ENCODE measurements at regions not wholly inside any gene's neighbourhood (a gene's known extent, or its start where the extent isn't known, plus 50 kb on each side); places are given as distances from the start of the nearest gene placed in this dataset.

- Mint-ChIP-seq H3K4me1 (no peaks in the 10 kb centered on the region), H3K36me3 (no peaks in the 10 kb centered on the region), H3K27me3 (no peaks in the 10 kb centered on the region), H3K9me3 (peaks cover 4 to 10% (median 4%) of the 10 kb centered on the region in 3 donors), H3K27ac (no peak overlapping the region), H3K4me3 (no peak overlapping the region)
- POLR2A ChIA-PET: no interaction called here
- H3K27me3 ChIP-seq (replicated peaks in 1 of 2; ENCODE audit: control insufficient read depth in 2 of 2, extremely low read depth in 1 of 2, insufficient read depth in 2 of 2, low read length in 1 of 2): no peaks in the 10 kb centered on the region
- ATAC-seq (replicated peaks in 1 of 4) (no peak), DNase-seq (no peak)
- H3K27ac ChIP-seq (ENCODE audit: low read length): no peak overlapping the region
- no peaks in the 10 kb centered on the region for H3K4me1 ChIP-seq (ENCODE audit: control insufficient read depth in 1 of 2, extremely low read depth in 1 of 2, insufficient read depth in 2 of 2, low read length in 2 of 2)
- H3K4me3 ChIP-seq (ENCODE audit: control insufficient read depth in 1 of 2, extremely low read depth in 1 of 2, low read length in 1 of 2): no peak overlapping the region
- no peaks in the 10 kb centered on the region for H3K36me3 ChIP-seq (ENCODE audit: control insufficient read depth in 2 of 2, extremely low read depth in 1 of 2, insufficient read depth in 1 of 2, low read length in 1 of 2)
- CTCF ChIA-PET: interaction anchor here in 1 of 2 donors (0.6 kb wide), 1 partner anchor 92 kb away, joined by 3 read pairs; no protein-coding TSS in a partner anchor
- H3K9me3 ChIP-seq: no peaks in the 10 kb centered on the region
Observed at GRCh38 chr20:7415427-7415826, 524.8 kb downstream of the HAO1 start.

- no peaks in the 10 kb centered on the region for H3K4me1 ChIP-seq (ENCODE audit: control insufficient read depth in 1 of 2, extremely low read depth in 1 of 2, insufficient read depth in 2 of 2, low read length in 2 of 2)
- H3K4me3 ChIP-seq (ENCODE audit: control insufficient read depth in 1 of 2, extremely low read depth in 1 of 2, low read length in 1 of 2): no peak overlapping the region
- no peaks in the 10 kb centered on the region for H3K9me3 ChIP-seq
- Mint-ChIP-seq H3K4me1 (no peaks in the 10 kb centered on the region), H3K4me3 (no peak overlapping the region), H3K27me3 (no peaks in the 10 kb centered on the region), H3K27ac (no peak overlapping the region), H3K9me3 (peaks cover 4 to 14% (median 4%) of the 10 kb centered on the region in 3 donors), H3K36me3 (no peaks in the 10 kb centered on the region)
- H3K36me3 ChIP-seq (ENCODE audit: control insufficient read depth in 2 of 2, extremely low read depth in 1 of 2, insufficient read depth in 1 of 2, low read length in 1 of 2): no peaks in the 10 kb centered on the region
- no peak for DNase-seq
- POLR2A ChIA-PET: no interaction called here
- H3K27ac ChIP-seq (ENCODE audit: low read length): no peak overlapping the region
- no peak for ATAC-seq (replicated peaks in 1 of 4)
- H3K27me3 ChIP-seq (replicated peaks in 1 of 2; ENCODE audit: control insufficient read depth in 2 of 2, extremely low read depth in 1 of 2, insufficient read depth in 2 of 2, low read length in 1 of 2): no peaks in the 10 kb centered on the region
- CTCF ChIA-PET: no interaction called here
Observed at GRCh38 chr20:7416382-7416781, 523.9 kb downstream of the HAO1 start.

GRCh38 chr20:7420345-7420744 lies 519.9 kb downstream of the HAO1 start:
- no peak overlapping the region for H3K4me3 ChIP-seq (ENCODE audit: control insufficient read depth in 1 of 2, extremely low read depth in 1 of 2, low read length in 1 of 2)
- CTCF ChIA-PET: no interaction called here
- H3K36me3 ChIP-seq (ENCODE audit: control insufficient read depth in 2 of 2, extremely low read depth in 1 of 2, insufficient read depth in 1 of 2, low read length in 1 of 2): no peaks in the 10 kb centered on the region
- no peak for ATAC-seq (replicated peaks in 1 of 4)
- H3K4me1 ChIP-seq (ENCODE audit: control insufficient read depth in 1 of 2, extremely low read depth in 1 of 2, insufficient read depth in 2 of 2, low read length in 2 of 2): no peaks in the 10 kb centered on the region
- POLR2A ChIA-PET: no interaction called here
- H3K27me3 Mint-ChIP-seq: no peaks in the 10 kb centered on the region
- DNase-seq: no peak
- no peak overlapping the region for H3K27ac Mint-ChIP-seq
- H3K27me3 ChIP-seq (replicated peaks in 1 of 2; ENCODE audit: control insufficient read depth in 2 of 2, extremely low read depth in 1 of 2, insufficient read depth in 2 of 2, low read length in 1 of 2): no peaks in the 10 kb centered on the region
- peaks cover 1 to 10% (median 6%) of the 10 kb centered on the region in 3 donors for H3K9me3 Mint-ChIP-seq
- H3K36me3 Mint-ChIP-seq: no peaks in the 10 kb centered on the region
- H3K9me3 ChIP-seq: no peaks in the 10 kb centered on the region
- H3K27ac ChIP-seq (ENCODE audit: low read length): no peak overlapping the region
- no peaks in the 10 kb centered on the region for H3K4me1 Mint-ChIP-seq
- H3K4me3 Mint-ChIP-seq: no peak overlapping the region

- no peaks in the 10 kb centered on the region for H3K27me3 ChIP-seq (replicated peaks in 1 of 2; ENCODE audit: control insufficient read depth in 2 of 2, extremely low read depth in 1 of 2, insufficient read depth in 2 of 2, low read length in 1 of 2)
- no peaks in the 10 kb centered on the region for H3K36me3 ChIP-seq (ENCODE audit: control insufficient read depth in 2 of 2, extremely low read depth in 1 of 2, insufficient read depth in 1 of 2, low read length in 1 of 2)
- ATAC-seq (replicated peaks in 1 of 4) (no peak), DNase-seq (no peak)
- POLR2A ChIA-PET: no interaction called here
- H3K36me3 Mint-ChIP-seq: no peaks in the 10 kb centered on the region
- H3K27ac ChIP-seq (ENCODE audit: low read length): no peak overlapping the region
- WGBS (ENCODE audit: insufficient coverage): no CpG with 5 or more reads among the region's 6 CpGs
- CTCF ChIA-PET: no interaction called here
- no peaks in the 10 kb centered on the region for H3K9me3 ChIP-seq
- H3K4me1 Mint-ChIP-seq: no peaks in the 10 kb centered on the region
- peaks cover 4 to 14% (median 12%) of the 10 kb centered on the region in 3 donors for H3K9me3 Mint-ChIP-seq
- no peak overlapping the region for H3K4me3 Mint-ChIP-seq
- no peak overlapping the region for H3K27ac Mint-ChIP-seq
- H3K4me1 ChIP-seq (ENCODE audit: control insufficient read depth in 1 of 2, extremely low read depth in 1 of 2, insufficient read depth in 2 of 2, low read length in 2 of 2): no peaks in the 10 kb centered on the region
- no peak overlapping the region for H3K4me3 ChIP-seq (ENCODE audit: control insufficient read depth in 1 of 2, extremely low read depth in 1 of 2, low read length in 1 of 2)
- H3K27me3 Mint-ChIP-seq: no peaks in the 10 kb centered on the region
Observed at GRCh38 chr20:7426890-7427496, 513.3 kb downstream of the HAO1 start.

GRCh38 chr20:7428946-7429345 lies 511.3 kb downstream of the HAO1 start:
- no peaks in the 10 kb centered on the region for H3K36me3 ChIP-seq (ENCODE audit: control insufficient read depth in 2 of 2, extremely low read depth in 1 of 2, insufficient read depth in 1 of 2, low read length in 1 of 2)
- ChIA-PET CTCF (no interaction called here), POLR2A (no interaction called here)
- Mint-ChIP-seq H3K27ac (no peak overlapping the region), H3K4me1 (no peaks in the 10 kb centered on the region), H3K9me3 (peaks cover 4 to 7% (median 5%) of the 10 kb centered on the region in 3 donors), H3K36me3 (no peaks in the 10 kb centered on the region), H3K27me3 (no peaks in the 10 kb centered on the region), H3K4me3 (no peak overlapping the region)
- no peaks in the 10 kb centered on the region for H3K4me1 ChIP-seq (ENCODE audit: control insufficient read depth in 1 of 2, extremely low read depth in 1 of 2, insufficient read depth in 2 of 2, low read length in 2 of 2)
- WGBS (ENCODE audit: insufficient coverage): no CpG with 5 or more reads among the region's 3 CpGs
- ATAC-seq (replicated peaks in 1 of 4): no peak
- no peaks in the 10 kb centered on the region for H3K27me3 ChIP-seq (replicated peaks in 1 of 2; ENCODE audit: control insufficient read depth in 2 of 2, extremely low read depth in 1 of 2, insufficient read depth in 2 of 2, low read length in 1 of 2)
- no peak for DNase-seq
- H3K9me3 ChIP-seq: no peaks in the 10 kb centered on the region
- no peak overlapping the region for H3K27ac ChIP-seq (ENCODE audit: low read length)
- no peak overlapping the region for H3K4me3 ChIP-seq (ENCODE audit: control insufficient read depth in 1 of 2, extremely low read depth in 1 of 2, low read length in 1 of 2)

GRCh38 chr20:7432612-7433011 lies 507.6 kb downstream of the HAO1 start:
- H3K27me3 ChIP-seq (replicated peaks in 1 of 2; ENCODE audit: control insufficient read depth in 2 of 2, extremely low read depth in 1 of 2, insufficient read depth in 2 of 2, low read length in 1 of 2): no peaks in the 10 kb centered on the region
- Mint-ChIP-seq H3K4me1 (no peaks in the 10 kb centered on the region), H3K9me3 (peaks cover 0 to 9% (median 7%) of the 10 kb centered on the region in 3 donors), H3K27me3 (no peaks in the 10 kb centered on the region), H3K4me3 (no peak overlapping the region), H3K27ac (no peak overlapping the region), H3K36me3 (no peaks in the 10 kb centered on the region)
- no peak for ATAC-seq (replicated peaks in 1 of 4)
- no peaks in the 10 kb centered on the region for H3K4me1 ChIP-seq (ENCODE audit: control insufficient read depth in 1 of 2, extremely low read depth in 1 of 2, insufficient read depth in 2 of 2, low read length in 2 of 2)
- H3K9me3 ChIP-seq: no peaks in the 10 kb centered on the region
- ChIA-PET CTCF (no interaction called here), POLR2A (no interaction called here)
- DNase-seq: no peak
- WGBS (ENCODE audit: insufficient coverage): no CpG with 5 or more reads among the region's 7 CpGs
- H3K27ac ChIP-seq (ENCODE audit: low read length): no peak overlapping the region
- H3K36me3 ChIP-seq (ENCODE audit: control insufficient read depth in 2 of 2, extremely low read depth in 1 of 2, insufficient read depth in 1 of 2, low read length in 1 of 2): no peaks in the 10 kb centered on the region
- H3K4me3 ChIP-seq (ENCODE audit: control insufficient read depth in 1 of 2, extremely low read depth in 1 of 2, low read length in 1 of 2): no peak overlapping the region

GRCh38 chr20:7437311-7437710 lies 502.9 kb downstream of the HAO1 start:
- no peak for DNase-seq
- CTCF ChIA-PET: no interaction called here
- no CpG with 5 or more reads among the region's 3 CpGs for WGBS (ENCODE audit: insufficient coverage)

More at GRCh38 chr20:7437311-7437710, 502.9 kb downstream of the HAO1 start:
- Histone ChIP-seq H3K36me3 (ENCODE audit: control insufficient read depth in 2 of 2, extremely low read depth in 1 of 2, insufficient read depth in 1 of 2, low read length in 1 of 2) (no peaks in the 10 kb centered on the region), H3K27me3 (replicated peaks in 1 of 2; ENCODE audit: control insufficient read depth in 2 of 2, extremely low read depth in 1 of 2, insufficient read depth in 2 of 2, low read length in 1 of 2) (no peaks in the 10 kb centered on the region), H3K4me1 (ENCODE audit: control insufficient read depth in 1 of 2, extremely low read depth in 1 of 2, insufficient read depth in 2 of 2, low read length in 2 of 2) (no peaks in the 10 kb centered on the region), H3K9me3 (no peaks in the 10 kb centered on the region), H3K4me3 (ENCODE audit: control insufficient read depth in 1 of 2, extremely low read depth in 1 of 2, low read length in 1 of 2) (no peak overlapping the region), H3K27ac (ENCODE audit: low read length) (no peak overlapping the region)
- Mint-ChIP-seq H3K27ac (no peak overlapping the region), H3K4me3 (no peak overlapping the region), H3K4me1 (no peaks in the 10 kb centered on the region), H3K27me3 (no peaks in the 10 kb centered on the region), H3K36me3 (no peaks in the 10 kb centered on the region), H3K9me3 (peaks cover 3 to 6% (median 3%) of the 10 kb centered on the region in 3 donors)
- POLR2A ChIA-PET: no interaction called here
- no peak for ATAC-seq (replicated peaks in 1 of 4)

Measured in T-cell (primary cell).